22Rv1 (cell line): ENCODE measurements at regions not wholly inside any gene's neighbourhood (a gene's known extent, or its start where the extent isn't known, plus 50 kb on each side); places are given as distances from the start of the nearest gene placed in this dataset.
"Not testable (repeated sequence)": the region's sequence is repeated elsewhere in the genome, so short reads cannot be mapped to it uniquely, and the experiment has no call there.

Experiments
- ZFX ChIP-seq: fragments of 450-650 bp; IDR thresholded peaks from 2 replicates; pipeline ENCODE4 v1.6.1; 2017; ENCODE audit warnings: antibody characterized with exemption, borderline replicate concordance
- TF ChIP-seq, protein P1 (sequence below): fragments of 450-650 bp; IDR thresholded peaks from 2 replicates; pipeline ENCODE4 v1.5.1; 2017; ENCODE audit warnings: mild to moderate bottlenecking

DNA sequence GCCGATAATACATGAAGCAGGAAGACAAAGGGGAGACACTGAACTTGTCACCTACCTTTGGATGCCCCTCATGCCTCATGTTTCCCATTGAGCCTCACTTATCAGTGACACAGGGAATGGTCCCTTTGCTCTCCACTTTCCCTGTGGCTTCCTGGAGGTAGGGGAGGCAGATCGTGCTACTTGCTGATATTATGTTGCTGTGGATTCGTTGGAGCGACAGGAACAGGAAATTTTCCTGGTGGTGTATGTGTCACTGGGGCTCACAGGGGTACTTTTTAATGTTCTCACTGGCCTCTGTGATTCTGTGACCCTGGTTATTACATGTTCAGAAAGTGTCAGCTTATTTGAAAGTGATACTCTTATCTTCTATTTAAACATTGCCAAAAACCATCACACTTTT, 72.7 kb upstream of the VKORC1L1 start:
- TF ChIP-seq, protein P1, sequence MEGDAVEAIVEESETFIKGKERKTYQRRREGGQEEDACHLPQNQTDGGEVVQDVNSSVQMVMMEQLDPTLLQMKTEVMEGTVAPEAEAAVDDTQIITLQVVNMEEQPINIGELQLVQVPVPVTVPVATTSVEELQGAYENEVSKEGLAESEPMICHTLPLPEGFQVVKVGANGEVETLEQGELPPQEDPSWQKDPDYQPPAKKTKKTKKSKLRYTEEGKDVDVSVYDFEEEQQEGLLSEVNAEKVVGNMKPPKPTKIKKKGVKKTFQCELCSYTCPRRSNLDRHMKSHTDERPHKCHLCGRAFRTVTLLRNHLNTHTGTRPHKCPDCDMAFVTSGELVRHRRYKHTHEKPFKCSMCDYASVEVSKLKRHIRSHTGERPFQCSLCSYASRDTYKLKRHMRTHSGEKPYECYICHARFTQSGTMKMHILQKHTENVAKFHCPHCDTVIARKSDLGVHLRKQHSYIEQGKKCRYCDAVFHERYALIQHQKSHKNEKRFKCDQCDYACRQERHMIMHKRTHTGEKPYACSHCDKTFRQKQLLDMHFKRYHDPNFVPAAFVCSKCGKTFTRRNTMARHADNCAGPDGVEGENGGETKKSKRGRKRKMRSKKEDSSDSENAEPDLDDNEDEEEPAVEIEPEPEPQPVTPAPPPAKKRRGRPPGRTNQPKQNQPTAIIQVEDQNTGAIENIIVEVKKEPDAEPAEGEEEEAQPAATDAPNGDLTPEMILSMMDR, result not testable (repeated sequence)
- not testable (repeated sequence) for TF ChIP-seq ZFX
